PC-3 (cell line): ENCODE measurements at regions not wholly inside any gene's neighbourhood (a gene's known extent, or its start where the extent isn't known, plus 50 kb on each side); places are given as distances from the start of the nearest gene placed in this dataset.

ENCODE experiments used
- ATAC-seq: fragments of 200-7000 bp; cut with Tn5 transposase; 2 replicates; pipeline ENCODE4 v1.9.1; 2020; ENCODE audit warnings: mild to moderate bottlenecking, moderate library complexity
- BruUV-seq: library from RNA; stranded (reverse); fragments of 400-500 nt; replicated peaks from 2 replicates; lab custom pipeline; 2021; lab: Mats Ljungman, UMichigan
- CTCF ChIA-PET: fragments of 300-600 bp; sonication (Branson Sonifier 250); formaldehyde crosslinking; loops from one replicate; lab custom pipeline; 2022; ENCODE audit warnings: antibody characterized with exemption; lab: Charles Lee
- POLR2A ChIA-PET: fragments of 300-600 bp; sonication (Branson Sonifier 250); formaldehyde crosslinking; loops from one replicate; lab custom pipeline; 2022; ENCODE audit warnings: antibody characterized with exemption; ENCODE audit not compliant: unreplicated experiment; lab: Charles Lee
- DNase-seq: peaks from one replicate; pipeline ENCODE4 v3.0.0-alpha.2; 2015
- H2AFZ ChIP-seq: fragments of 300-600 bp; sonication (generic); 2 replicates; pipeline ENCODE4 v1.6.0; 2016; ENCODE audit warnings: antibody characterized with exemption, low read length
- H3F3A ChIP-seq: fragments of 300-600 bp; sonication (generic); one replicate; pipeline ENCODE4 v1.6.0; 2017; ENCODE audit warnings: antibody characterized with exemption, low read length, control low read depth, mild to moderate bottlenecking; ENCODE audit not compliant: unreplicated experiment
- H3K27ac ChIP-seq: fragments of 300-600 bp; sonication (generic); 2 replicates; pipeline ENCODE4 v1.5.1; 2016; ENCODE audit warnings: mild to moderate bottlenecking, low read length
- H3K27me3 ChIP-seq: fragments of 300-600 bp; sonication (generic); 2 replicates; pipeline ENCODE4 v1.6.1; 2016; ENCODE audit warnings: low read length, mixed read lengths
- H3K36me3 ChIP-seq: fragments of 300-600 bp; sonication (generic); 2 replicates; pipeline ENCODE4 v1.6.1; 2016; ENCODE audit warnings: low read depth, mixed run types, low read length, mixed read lengths
- H3K4me1 ChIP-seq: fragments of 300-600 bp; sonication (generic); 2 replicates; pipeline ENCODE4 v1.5.1; 2016; ENCODE audit warnings: low read length; ENCODE audit not compliant: insufficient read depth
- H3K4me2 ChIP-seq: fragments of 300-600 bp; sonication (generic); 2 replicates; pipeline ENCODE4 v1.6.0; 2016; ENCODE audit warnings: low read length
- H3K4me3 ChIP-seq: fragments of 300-600 bp; sonication (generic); 2 replicates; pipeline ENCODE4 v1.5.1; 2016; ENCODE audit warnings: mild to moderate bottlenecking, low read length, mixed read lengths
- H3K79me2 ChIP-seq: fragments of 300-600 bp; sonication (generic); 2 replicates; pipeline ENCODE4 v1.6.1; 2017; ENCODE audit warnings: low read length, mixed read lengths
- H3K9ac ChIP-seq: fragments of 300-600 bp; sonication (generic); 2 replicates; pipeline ENCODE4 v1.6.0; 2016; ENCODE audit warnings: mild to moderate bottlenecking, low read length
- H3K9me2 ChIP-seq: fragments of 300-600 bp; sonication (generic); replicated peaks from 2 replicates; pipeline ENCODE4 v1.6.1; 2016; ENCODE audit warnings: mixed run types, low read length, mixed read lengths
- H3K9me3 ChIP-seq: fragments of 300-600 bp; sonication (generic); 2 replicates; pipeline ENCODE4 v1.6.1; 2016; ENCODE audit warnings: low read length, mixed read lengths
- H4K20me1 ChIP-seq: fragments of 300-600 bp; sonication (generic); 2 replicates; pipeline ENCODE4 v1.6.1; 2016; ENCODE audit warnings: low read length, mixed read lengths
- EZH2 ChIP-seq: fragments of 300-600 bp; sonication (generic); IDR thresholded peaks from one replicate; pipeline ENCODE4 v1.6.1; 2017; ENCODE audit warnings: antibody characterized with exemption, mild to moderate bottlenecking, low read length; ENCODE audit not compliant: unreplicated experiment
- EZH2phosphoT487 ChIP-seq: fragments of 300-600 bp; sonication (generic); IDR thresholded peaks from 2 replicates; pipeline ENCODE4 v1.6.1; 2018; ENCODE audit warnings: mild to moderate bottlenecking, antibody characterized with exemption, low read length, borderline replicate concordance
- intact Hi-C: fragments of 100-400 bp; cut with micrococcal nuclease; formaldehyde crosslinking; loops from 2 replicates; pipeline ENCODE4 v1.9.0; 2023
- TF ChIP-seq, protein P1 (sequence below): fragments of 300-600 bp; sonication (generic); conservative IDR thresholded peaks from 2 replicates; pipeline ENCODE4 v1.5.1; 2017; ENCODE audit warnings: antibody characterized with exemption, low read depth, mild to moderate bottlenecking, low read length

DNA sequence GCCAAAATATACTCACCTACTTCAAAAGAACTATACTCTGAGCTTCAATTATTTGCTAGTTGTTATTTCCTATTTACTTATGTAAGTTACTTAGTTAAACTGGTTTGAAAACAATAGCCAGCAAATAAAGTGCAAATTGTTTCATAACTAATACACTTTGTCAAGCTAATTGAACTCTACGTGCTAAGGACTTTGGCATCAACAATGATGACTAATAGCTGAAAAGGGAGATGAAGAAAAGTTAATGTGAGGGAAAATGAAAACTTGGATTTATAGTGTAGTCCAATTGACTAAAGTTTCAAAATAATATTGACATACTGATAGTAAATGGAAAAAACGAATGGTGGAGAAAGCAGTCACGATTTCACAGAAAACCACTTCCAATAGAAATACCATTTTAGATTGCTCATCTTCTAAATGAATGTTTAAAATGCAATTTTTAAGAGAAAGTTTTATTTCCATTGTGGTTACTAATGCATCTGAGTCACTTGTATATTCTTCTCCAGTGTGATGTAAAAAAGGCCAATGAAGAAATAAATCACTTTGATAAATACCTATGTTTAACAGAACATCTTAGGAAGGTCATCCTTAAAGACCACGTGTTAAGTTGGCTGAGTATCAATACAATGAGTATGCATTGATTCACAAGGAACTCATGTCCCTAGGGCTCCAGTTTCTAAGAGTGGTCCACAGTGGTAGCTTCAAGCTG is 455.2 kb downstream of the LTN1 start:
- peak; percentile 99 for DNase-seq
- ATAC-seq: peak; percentile 44
- peak overlapping the region; percentile 92 for H3K9ac ChIP-seq
- no peaks in the 10 kb centered on the region for H3K36me3 ChIP-seq
- TF ChIP-seq, protein P1, sequence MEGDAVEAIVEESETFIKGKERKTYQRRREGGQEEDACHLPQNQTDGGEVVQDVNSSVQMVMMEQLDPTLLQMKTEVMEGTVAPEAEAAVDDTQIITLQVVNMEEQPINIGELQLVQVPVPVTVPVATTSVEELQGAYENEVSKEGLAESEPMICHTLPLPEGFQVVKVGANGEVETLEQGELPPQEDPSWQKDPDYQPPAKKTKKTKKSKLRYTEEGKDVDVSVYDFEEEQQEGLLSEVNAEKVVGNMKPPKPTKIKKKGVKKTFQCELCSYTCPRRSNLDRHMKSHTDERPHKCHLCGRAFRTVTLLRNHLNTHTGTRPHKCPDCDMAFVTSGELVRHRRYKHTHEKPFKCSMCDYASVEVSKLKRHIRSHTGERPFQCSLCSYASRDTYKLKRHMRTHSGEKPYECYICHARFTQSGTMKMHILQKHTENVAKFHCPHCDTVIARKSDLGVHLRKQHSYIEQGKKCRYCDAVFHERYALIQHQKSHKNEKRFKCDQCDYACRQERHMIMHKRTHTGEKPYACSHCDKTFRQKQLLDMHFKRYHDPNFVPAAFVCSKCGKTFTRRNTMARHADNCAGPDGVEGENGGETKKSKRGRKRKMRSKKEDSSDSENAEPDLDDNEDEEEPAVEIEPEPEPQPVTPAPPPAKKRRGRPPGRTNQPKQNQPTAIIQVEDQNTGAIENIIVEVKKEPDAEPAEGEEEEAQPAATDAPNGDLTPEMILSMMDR: no peak
- TF ChIP-seq EZH2: no peak
- no peak overlapping the region for H2AFZ ChIP-seq
- H3K4me2 ChIP-seq: peak overlapping the region; percentile 54
- no peaks in the 10 kb centered on the region for H3K9me2 ChIP-seq
- H3K4me3 ChIP-seq: no peak overlapping the region
- H3K27me3 ChIP-seq: no peaks in the 10 kb centered on the region
- peak overlapping the region; percentile 97 for H3K27ac ChIP-seq
- H3F3A ChIP-seq: peaks cover 24% of the 10 kb centered on the region
- H4K20me1 ChIP-seq: no peaks in the 10 kb centered on the region
- ChIA-PET CTCF (interaction anchor here (0.6 kb wide), 1 partner anchor 134 kb away, joined by 3 read pairs; no protein-coding TSS in a partner anchor), POLR2A (interaction anchor here (0.5 to 1.0 kb wide), 5 partner anchors 13 to 415 kb away, joined by 3 to 12 read pairs (median 3); no protein-coding TSS in a partner anchor)
- no peaks in the 10 kb centered on the region for H3K79me2 ChIP-seq
- peaks cover 52% of the 10 kb centered on the region for H3K4me1 ChIP-seq
- intact Hi-C loops: loop anchor here (1.0 to 5.0 kb wide), 7 partner anchors 92 to 1695 kb away; no protein-coding TSS in a partner anchor
- no TSS peak for BruUV-seq
- H3K9me3 ChIP-seq: no peaks in the 10 kb centered on the region

DNA sequence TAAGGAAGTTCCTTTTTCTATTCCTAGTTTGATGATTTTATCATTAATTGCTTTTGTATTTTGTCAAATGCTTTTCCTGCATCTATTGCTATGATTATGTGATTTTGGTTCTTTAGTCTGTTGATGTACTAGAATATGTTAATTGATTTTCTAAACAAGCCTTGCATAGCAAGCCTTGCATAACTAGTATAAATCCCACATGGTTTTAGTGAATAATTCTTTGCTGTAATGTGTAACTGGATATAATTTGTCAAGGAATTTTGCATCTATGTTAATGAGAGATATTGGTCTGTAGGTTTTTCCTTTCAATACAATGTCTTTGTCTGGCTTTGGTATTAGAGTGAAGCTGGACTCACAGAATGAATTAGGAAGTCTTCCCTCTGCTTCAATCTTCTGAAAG is 460.2 kb downstream of the LTN1 start:
- Histone ChIP-seq H3K27me3 (no peaks in the 10 kb centered on the region), H3K9me3 (no peaks in the 10 kb centered on the region), H3K4me1 (peaks cover 15% of the 10 kb centered on the region), H3K36me3 (no peaks in the 10 kb centered on the region), H3F3A (peaks cover 10% of the 10 kb centered on the region), H3K27ac (no peak overlapping the region), H3K4me2 (no peak overlapping the region), H4K20me1 (no peaks in the 10 kb centered on the region), H2AFZ (no peak overlapping the region), H3K4me3 (no peak overlapping the region), H3K79me2 (no peaks in the 10 kb centered on the region), H3K9me2 (no peaks in the 10 kb centered on the region), H3K9ac (no peak overlapping the region)
- TF ChIP-seq, protein P1: no peak
- no peak for TF ChIP-seq EZH2phosphoT487
- no peak for TF ChIP-seq EZH2
- no peak for DNase-seq
- POLR2A ChIA-PET: no interaction called here
- ATAC-seq: no peak
- intact Hi-C loops: no loop called here
- CTCF ChIA-PET: no interaction called here
- no TSS peak for BruUV-seq

DNA sequence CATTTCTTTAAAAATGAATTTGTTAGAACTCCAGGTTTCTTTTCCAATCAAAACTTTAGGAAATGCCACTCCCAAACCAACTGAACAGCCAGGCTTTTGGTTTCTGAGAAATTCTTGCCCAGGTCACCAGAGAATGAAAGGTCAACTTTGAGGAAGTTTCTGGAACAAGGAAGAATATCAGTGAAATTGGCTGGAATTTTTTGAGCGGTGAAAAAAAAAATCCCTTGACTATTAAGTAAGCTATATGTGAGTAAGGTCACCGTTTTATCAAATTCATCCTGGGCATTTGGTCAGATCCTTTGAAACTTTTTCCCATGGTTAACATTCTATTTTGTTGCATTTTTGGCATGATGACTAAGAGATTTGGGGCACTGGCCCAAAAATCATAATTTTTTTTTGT is 469.3 kb downstream of the LTN1 start:
- H3K4me3 ChIP-seq: no peak overlapping the region
- no peak overlapping the region for H3K27ac ChIP-seq
- H3K79me2 ChIP-seq: no peaks in the 10 kb centered on the region
- BruUV-seq: no TSS peak
- H3K4me1 ChIP-seq: peaks cover 14% of the 10 kb centered on the region
- ChIA-PET POLR2A (no interaction called here), CTCF (no interaction called here)
- H2AFZ ChIP-seq: no peak overlapping the region
- H3K9me2 ChIP-seq: no peaks in the 10 kb centered on the region
- no peaks in the 10 kb centered on the region for H3F3A ChIP-seq
- H3K9me3 ChIP-seq: no peaks in the 10 kb centered on the region
- intact Hi-C loops: loop anchor here (2.0 to 5.0 kb wide), 4 partner anchors 161 to 1676 kb away; partner anchors contain the start of gene ADAMTS1
- DNase-seq: no peak
- H3K9ac ChIP-seq: no peak overlapping the region
- H3K27me3 ChIP-seq: no peaks in the 10 kb centered on the region
- H3K36me3 ChIP-seq: no peaks in the 10 kb centered on the region
- TF ChIP-seq, protein P1: no peak
- TF ChIP-seq EZH2phosphoT487: no peak
- no peak for ATAC-seq
- H4K20me1 ChIP-seq: no peaks in the 10 kb centered on the region
- H3K4me2 ChIP-seq: no peak overlapping the region
